NCI-H526 (cell line): ENCODE measurements at regions not wholly inside any gene's neighbourhood (a gene's known extent, or its start where the extent isn't known, plus 50 kb on each side); places are given as distances from the start of the nearest gene placed in this dataset.

Source experiments
- DNase-seq, 2 experiments: peaks; one replicate each; lab custom pipeline; 2025; lab: John Stamatoyannopoulos, UW

DNA sequence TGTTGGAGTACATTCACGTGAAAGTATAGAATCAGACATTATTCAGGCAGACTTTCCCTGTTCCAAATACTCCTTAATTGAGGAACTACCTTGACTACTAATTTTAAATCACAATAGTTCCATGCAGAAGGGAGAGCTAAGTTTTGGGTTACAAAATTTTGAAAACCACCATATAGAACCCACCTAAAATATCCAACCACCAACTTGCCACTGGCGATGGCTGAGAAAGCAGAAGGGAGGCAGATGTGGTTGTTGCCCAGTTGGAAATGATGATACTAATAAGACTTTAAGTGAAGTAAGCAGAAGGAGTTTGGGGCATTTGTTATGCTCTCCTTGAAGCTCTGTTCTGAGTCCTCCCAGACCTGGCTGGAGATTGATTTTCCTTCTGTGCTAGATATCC lies 190.7 kb downstream of the HLX start:
- no peak for DNase-seq

DNA sequence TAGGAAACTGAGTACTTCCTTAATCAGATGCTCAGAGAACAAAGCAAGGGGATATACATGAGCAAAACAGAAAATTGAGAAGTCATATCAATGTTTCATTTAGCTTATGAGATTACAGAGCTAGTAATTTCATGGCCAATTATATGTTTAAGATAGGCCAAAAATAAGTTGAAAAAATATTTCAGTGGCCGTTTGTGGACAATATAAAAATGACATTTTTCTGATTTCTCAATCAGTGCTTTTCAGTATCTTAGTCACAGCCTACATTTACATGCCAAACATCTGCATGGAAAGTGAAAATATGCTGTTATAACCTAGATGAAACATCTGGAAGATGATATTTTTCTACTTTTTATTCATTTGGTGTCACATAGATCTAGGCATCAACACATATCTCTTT lies 192.5 kb downstream of the HLX start:
- DNase-seq, result no peak

DNA sequence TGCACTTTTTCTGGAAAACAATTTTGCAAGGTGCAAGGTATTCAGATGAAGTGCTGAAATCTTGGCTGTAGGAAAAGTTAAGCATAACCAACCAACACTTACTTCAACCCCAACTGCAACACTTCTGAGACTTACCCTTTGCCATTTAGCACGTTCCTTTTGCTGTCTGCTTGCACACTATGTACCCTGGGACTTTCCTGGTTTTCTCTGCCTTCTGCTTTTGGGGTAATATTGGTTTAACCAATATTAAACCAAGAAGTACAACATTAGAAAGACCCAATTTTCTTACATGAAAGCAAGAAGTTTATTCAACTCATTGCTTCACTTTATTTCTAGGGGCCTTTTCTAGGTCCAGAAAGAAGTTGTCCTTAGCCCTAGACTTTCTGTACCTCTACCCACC lies 193.0 kb downstream of the HLX start:
- no peak for DNase-seq

DNA sequence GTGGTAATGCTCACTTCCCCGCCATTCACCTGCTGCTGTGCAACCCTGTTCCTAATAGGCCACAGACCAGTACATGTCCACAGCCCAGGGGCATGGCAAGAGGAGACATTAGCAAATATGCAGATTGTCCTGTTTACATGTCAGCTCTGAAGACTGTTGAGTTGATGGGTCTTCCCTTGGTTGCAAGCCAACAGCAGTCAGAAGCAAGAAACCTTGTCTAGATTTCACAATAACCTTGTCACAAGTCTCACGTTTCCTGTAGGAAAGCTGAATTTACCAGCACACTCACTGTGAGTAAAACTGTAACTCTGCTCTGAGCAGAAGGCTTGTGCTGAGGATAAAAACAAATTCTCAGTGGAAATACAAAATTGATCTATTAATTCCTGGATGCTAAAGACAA lies 195.1 kb downstream of the HLX start:
- DNase-seq, result no peak

DNA sequence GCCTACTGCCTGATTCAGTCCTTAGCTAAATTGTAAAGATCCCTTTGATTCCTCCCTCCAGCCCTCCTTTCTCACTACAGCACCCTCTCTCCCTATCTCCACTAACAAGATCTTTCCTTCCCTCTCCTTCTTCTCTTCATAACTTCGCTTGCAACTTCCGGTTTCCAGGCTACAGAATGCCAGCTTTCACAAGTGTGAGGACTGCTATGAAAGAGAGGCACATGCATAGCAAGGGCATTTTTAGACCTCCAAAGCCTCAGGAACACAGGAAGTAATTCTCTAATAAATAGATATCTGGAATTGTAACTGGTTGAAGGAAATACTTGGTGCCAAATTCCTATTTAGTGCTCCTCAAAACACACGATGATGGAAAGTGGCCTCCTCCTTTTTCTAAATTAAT lies 196.7 kb downstream of the HLX start:
- no peak for DNase-seq

DNA sequence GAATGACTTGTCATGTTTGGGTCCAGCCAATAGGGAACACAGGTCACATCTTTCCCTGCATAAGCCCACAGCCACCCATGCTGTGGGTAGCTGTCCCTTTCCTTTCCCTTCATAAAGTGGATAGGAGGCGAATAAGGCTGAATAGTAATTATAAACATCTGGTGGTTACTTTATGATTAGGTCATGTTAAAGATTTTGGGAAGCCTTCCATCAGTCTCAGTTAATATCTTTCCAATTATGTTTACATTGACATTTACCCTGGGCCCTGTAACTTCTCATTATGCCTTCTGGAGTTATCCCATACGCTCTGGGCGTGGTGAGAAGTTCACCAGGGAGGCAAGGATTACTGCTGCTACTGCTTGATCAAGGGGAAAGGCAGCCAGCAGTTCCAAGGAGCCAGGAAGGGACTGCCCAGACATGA lies 197.2 kb downstream of the HLX start:
- DNase-seq, result no peak

DNA sequence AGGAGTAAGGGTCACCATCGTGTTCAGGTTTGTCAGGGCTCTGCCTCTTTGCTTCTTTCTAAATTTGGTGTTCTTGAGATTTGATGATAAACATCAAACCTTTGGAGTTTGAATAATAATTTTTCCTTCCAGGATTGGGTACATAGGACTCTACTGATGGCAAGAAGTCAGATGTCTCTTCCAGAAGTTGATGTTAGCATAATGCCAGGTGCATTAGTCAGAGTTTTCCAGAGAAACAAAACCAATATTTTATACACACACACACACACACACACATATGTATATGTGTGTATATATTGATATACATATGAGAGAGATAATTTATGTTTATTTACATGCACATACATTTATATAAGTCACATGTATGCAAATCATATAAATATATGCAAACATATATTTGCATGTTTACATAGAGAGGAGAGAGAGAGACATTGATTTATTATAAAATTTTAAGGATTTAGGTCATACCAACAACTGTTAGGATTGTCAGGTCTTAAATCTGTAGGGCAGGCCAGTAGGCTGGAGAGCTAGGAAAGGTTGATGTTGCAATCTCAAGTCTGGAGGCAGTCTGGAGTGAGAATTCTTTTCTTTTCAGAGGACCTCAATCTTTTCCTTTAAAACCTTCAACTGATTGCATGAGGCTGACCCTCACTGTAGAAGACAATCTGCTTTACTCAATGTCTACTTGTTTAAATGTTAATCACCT lies 199.2 kb downstream of the HLX start:
- DNase-seq, result no peak

DNA sequence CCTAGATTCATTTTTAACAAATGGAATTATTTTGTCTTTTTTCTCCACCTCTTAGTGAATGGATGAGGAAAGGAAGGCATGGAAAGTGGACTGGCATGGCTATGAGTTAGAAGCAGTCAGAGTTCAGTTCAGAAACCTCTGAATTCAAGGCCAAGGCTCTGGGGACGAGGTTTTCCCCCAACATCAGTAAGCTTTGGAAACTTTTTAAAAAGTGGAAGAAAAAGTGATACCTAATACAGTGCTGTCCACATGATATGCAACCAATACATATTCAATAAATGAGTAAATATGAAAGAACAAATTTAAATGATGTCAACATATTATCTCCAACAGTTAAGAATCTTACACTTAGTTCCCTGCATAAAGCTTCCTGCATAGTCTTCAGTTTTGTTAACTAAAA lies 204.7 kb downstream of the HLX start:
- DNase-seq, result no peak

DNA sequence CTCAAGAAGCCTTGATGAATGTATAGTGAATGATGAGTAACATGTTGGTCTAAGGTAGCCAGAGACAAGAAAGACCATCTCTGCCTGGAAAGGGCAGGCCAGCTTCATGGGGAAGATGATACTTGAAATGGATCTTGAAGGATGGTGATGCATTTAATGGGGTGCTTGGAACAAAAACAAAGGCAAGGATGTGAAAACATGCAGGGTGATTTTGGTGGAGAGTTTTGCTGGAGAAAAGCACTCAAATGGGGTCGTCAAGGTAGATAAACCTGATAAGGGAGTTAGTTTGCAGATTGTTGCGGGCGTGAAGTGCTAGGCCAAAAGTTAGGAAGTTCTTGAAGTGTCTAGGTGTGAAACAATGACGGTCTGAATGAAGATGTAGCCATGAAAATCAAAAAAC lies 205.4 kb downstream of the HLX start:
- no peak for DNase-seq

DNA sequence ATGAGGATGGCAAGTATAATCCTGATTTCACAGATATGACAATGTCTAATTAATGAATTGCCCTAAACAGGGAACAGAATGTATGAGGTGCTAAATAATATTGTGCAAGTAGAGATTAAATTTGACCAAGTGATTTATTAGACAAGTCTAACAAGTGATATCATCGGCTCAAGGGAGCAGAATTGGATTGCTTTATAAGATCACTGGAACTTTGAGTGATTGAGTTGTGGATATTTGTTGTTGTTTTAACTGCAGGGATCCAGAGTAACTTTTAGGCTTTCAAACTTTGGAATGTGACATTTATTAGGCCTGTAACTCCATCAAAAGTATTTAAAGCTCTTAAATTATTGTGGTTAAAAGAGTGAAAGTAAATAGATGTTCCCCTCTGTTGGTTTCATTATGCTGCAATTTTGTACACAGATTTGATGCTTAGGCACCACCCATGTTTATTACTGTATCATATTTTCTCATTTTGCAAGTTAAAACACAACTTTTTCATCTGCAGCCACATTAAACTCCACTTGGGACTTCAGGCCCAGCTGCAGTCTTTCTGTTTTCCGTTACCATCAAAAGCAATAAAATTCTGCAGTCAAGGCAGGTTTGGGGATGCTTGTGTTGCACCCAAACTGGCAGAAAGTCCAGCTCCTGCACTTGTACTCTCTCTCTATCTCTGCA lies 206.6 kb downstream of the HLX start:
- DNase-seq, result no peak

DNA sequence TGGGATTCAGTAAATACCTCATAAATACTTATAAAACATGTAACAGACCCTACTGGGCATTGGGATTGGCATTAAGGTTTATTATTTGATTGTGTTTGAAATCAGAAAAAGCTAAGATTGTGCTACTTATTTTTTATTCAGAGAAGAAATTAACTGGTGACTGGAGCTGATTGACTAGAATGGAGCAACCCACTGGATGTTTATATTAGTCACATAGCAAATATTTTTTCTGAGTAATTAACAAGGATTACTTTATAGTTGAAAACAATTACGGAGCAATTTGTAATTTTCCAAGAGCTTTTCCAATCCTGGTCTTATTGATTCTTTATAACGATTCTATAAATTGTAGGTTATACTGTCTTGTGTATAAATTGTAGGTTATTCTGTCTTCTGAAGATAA lies 208.7 kb downstream of the HLX start:
- no peak for DNase-seq

DNA sequence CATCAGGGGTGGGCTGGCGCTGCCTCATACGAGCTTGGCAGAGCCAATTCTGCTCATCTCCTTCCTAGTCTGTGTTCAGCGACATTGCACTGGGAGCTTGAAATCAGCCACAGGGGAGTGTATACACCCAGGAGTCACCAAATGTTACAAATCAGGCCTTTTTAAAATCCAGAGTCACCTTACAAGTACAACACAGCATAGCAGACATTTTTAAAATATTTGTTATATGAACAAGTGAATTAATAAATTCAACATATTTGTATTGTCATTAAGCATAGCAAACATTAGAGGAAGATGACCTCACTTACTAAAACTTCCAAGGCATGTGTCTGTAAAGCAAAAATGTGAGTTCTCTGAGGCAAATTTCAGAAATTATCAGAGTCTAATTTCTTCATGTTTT lies 210.0 kb downstream of the HLX start:
- no peak for DNase-seq

DNA sequence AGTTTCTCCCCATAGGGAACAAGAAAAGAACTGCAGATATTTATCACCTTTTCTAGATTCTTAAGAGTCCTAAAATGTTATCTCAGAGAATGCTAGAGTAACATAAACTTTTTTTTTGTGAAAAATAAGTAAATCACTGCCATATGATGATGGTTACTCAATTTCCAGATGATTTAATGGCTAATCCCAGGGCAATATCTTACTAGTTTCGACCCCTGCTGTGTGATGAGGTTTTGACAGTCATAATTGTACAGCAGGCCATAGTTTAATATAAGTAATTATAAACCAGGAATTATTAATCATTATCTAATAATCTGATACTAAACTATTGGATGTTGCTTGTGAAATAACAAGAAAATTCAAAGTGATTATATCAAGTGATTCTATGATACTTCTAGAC lies 210.6 kb downstream of the HLX start:
- DNase-seq, result no peak

DNA sequence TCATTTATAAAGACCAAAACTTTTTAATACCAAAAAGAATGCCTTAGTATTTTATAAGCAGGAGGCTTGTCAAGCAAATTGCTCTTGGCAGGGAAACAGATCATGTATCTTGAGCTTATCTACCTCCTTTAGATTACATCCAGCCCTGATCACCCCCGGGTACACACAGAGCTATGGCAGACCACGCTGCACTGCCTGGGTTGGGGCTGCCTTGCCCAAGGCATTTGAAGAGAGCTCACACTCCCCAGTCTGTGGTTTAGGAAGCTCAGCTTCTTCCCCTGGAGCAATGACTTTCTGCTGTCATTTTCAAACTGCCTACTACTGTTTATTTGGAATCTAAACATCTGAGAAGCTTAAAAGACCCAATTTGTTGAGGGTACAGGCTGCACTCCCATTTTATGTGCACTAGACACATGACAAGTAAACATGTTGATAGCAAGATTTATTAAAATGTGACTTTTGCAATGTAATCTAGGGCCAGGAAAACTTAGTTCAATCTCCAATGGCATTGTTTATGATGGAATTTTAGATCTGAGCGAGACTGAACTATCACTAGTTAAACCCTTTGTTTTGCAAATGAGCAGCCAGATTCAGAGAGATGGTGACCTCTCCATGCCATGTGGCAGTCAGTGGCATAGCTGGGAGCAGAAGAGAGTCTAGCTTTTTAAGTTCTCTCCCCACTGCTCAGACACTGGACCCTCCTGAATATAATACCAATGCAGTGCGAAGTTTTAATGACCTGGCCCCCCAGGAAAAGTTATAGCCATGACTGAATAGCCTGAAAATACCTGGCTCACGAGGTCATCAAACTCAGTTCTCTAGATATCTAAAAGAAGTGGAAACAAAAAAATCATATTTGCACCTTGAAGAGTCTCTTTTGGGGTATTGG lies 214.9 kb downstream of the HLX start:
- no peak for DNase-seq

DNA sequence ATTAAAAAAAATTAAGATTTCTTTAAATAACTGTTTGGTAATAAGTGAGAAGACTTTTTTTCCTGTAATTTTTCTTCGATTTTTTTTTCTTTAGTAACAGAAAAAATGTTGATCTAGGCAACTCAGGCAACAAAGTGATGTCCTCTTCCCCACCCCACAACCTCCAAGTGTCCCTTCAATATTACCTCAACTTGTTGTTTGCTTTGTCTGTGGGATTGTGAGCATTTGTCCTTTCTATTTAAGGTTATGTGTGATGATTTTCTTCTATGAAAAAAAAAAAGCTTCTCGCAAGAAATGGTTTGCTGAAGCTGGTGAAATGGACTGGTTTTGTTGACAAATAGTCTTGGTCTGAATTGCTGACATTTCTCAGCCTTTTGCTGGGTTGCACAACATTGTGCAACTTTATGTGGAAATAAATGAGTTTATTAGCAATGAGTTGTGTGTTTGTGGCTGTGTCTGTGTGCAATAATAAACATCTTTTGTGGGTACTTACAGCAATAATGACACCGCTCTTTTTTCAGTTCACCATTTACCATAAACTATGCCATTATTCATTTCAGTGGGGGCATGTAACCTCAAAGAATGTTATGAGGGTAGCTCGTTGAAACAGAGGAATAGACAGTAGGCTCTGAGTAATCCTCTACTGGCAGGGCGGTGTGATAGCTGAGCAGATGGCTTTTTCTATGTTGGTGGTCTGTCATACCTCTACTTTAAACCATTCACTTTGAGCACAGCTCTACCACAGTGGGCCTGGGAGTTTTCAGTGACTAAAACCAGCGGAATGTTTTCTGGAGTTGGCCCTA lies 218.4 kb downstream of the HLX start:
- DNase-seq, result no peak

DNA sequence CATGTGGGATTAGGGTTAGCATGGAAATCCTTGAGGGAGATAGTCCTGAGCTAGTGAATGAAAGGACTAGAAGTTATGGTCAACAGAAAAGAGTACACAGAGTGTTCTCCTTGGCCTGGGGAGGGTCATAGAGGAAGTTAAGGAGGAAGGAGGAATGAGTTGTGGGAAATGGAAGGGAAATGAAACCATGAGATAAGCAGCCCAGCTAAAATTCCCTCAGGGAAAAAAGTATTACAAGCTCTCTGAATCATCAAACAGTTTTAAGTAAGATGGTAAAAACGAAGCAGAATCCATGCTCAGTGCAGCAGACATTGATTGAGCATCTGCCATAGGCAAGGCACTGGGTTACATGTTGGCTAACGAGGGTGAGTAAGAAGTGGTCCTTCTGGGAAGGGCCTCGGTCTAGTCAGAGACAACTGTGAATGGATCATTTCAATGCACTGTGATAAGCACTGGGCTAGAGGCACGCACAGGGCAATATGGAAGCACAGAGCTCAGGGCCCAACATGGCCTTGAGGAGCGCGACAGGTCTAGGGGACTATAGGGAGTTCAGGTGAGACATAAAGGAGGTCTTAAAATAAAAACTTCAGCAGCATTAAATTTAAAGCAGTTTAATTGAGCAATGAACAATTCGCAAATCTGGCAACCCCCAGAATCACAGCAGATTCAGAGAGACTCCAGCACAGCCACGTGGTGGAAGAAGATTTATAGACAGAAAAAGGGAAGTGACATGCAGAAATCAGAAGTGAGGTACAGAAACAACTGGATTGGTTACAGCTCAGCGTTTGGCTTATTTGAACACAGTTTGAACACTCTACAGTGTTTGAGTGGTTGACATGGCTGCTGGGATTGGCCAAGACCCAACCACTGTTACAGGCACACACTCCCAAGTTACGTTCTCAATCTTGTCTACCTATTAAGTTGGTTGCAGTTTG lies 219.5 kb downstream of the HLX start:
- no peak for DNase-seq

DNA sequence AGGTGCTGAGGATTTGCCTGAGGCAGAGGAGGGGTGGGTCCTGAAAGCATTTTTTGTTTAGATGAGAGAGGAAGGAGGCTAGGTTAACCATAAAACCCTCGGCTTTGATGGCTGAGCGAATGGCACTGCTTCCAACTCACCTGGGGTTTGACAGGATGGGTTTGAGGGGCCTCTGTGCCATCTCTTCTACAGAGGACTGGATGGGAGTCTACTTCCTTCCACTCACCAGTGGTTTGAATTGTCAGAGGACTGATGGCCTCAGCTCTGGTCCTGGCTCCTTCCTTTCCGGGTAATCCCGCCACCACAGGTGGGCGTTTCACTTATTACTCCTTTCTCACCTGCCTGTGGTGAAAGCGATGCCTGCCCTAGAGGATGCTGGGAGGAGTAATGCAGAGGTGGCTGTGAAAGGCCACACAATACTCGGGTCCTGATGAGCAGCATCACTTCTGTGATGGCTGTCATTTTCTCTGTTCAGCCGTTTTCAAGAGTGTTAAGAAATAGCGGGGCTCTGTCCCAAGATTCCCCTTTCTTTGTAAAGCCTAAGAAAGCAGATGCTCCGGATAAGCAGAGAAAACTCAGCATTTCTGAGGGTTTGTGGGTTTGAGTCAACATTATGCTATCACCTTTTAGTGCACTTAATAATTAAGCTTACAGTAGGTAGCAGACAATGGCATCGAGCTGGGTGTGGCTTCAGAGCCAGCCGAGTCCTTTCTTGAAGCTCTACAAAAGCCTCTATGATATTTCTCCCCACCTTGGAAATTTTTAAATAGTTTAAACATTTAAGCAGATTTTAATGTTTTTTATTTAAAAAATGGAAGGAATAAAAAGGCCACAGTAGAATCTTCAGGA lies 220.7 kb downstream of the HLX start:
- no peak for DNase-seq

DNA sequence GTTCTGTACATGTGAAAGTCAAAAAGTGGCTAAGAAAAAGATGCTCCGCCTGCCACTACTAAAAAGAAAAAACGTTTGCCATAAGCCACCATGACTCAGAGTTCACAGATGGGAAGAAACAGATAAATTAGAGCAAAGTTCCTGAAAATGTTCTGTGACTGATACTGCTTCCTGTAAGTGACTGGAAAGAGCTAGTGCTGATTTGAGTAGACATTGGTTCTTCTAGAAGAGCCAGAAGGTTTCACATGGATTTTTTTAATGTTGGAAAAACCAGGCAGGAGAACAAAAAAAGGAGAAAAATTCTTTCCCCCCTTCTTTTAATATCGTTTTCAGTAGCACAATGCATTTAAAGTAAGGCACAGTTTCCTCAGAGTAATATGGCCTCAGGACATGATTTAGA lies 221.4 kb downstream of the HLX start:
- no peak for DNase-seq

DNA sequence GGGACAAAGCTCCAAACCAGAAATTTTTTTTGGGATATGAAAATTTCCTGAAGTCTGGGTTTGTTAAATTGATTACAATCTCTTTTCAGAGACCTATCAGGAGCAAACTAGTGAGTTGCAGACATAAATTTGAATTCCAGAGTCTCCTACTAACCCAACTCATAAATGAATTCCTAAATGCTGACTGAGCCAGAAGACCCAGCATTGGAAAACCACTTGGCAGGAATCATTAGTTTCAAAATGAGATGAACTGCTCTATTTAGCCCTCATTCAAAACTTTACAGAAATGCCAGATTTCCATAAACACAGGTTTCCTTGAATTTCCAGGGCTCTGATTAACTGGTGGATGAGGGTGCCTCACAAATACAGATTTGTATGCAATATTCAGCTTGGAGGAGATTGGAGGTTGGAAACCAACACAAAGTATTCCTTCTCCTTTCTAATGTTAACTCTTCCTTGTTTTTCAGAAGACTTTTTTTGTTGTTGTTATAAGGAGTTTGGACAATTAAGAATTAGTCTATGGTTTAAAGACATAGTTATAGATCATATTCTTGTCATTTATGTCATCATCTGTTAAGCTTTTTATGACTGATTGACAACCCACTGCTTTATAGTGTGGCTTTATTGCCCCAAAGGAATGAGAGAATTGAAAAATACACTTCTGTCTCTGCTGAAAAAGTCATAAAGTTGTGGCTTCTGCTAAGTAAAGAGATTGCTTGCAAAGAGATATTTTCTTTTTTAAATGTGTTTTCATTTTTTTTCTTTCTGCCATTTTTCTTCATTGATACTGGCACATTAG lies 222.8 kb downstream of the HLX start:
- DNase-seq, result no peak
